ENCODE measurements at regions not wholly inside any gene's neighbourhood (a gene's known extent, or its start where the extent isn't known, plus 50 kb on each side); places are given as distances from the start of the nearest gene placed in this dataset.
"Not testable (repeated sequence)": the region's sequence is repeated elsewhere in the genome, so short reads cannot be mapped to it uniquely, and the experiment has no call there.

- TF ChIP-seq RAD21 (IDR thresholded peaks at IDR 0.05; ENCODE audit: low read length); CTCF (conservative IDR thresholded peaks at IDR 0.05; ENCODE audit: low read depth, low read length); MXI1 (IDR thresholded peaks at IDR 0.05; ENCODE audit: borderline replicate concordance, low read depth, low read length); POLR2A (IDR thresholded peaks at IDR 0.05; ENCODE audit: low read depth, low read length); NFE2L2 (IDR thresholded peaks at IDR 0.05; ENCODE audit: low read depth, low read length); SMC3 (IDR thresholded peaks at IDR 0.05; ENCODE audit: low read depth, low read length); MAZ (IDR thresholded peaks at IDR 0.05; ENCODE audit: borderline replicate concordance, low read depth, low read length); CEBPB (IDR thresholded peaks at IDR 0.05; ENCODE audit: low read depth, low read length); ELK1 (IDR thresholded peaks at IDR 0.05; ENCODE audit: borderline replicate concordance, low read depth, low read length); RCOR1 (IDR thresholded peaks at IDR 0.05; ENCODE audit: insufficient replicate concordance, low read length); CHD1 (IDR thresholded peaks at IDR 0.05; ENCODE audit: low read depth, low read length); MAFK (IDR thresholded peaks at IDR 0.05; ENCODE audit: low read depth, low read length); USF2 (IDR thresholded peaks at IDR 0.05; ENCODE audit: low read depth, low read length); RFX5 (IDR thresholded peaks at IDR 0.05; ENCODE audit: low read depth, low read length): not testable (repeated sequence)
These were observed 225.6 kb downstream of the BCL2L11 start for GRCh38 chr2:111346018-111346930.
